Frontal cortex (tissue), 3 donors: ENCODE measurements at regions not wholly inside any gene's neighbourhood (a gene's known extent, or its start where the extent isn't known, plus 50 kb on each side); places are given as distances from the start of the nearest gene placed in this dataset.

Experiments used
- DNase-seq, 2 donors: peaks; one replicate each; pipeline ENCODE4 v3.0.0; 2012; ENCODE audit warnings: low spot score in 2 of 2
- FAIRE-seq: peaks from 2 replicates; lab custom pipeline; 2012; peaks lifted over from hg19 to GRCh38; lab: Jason Lieb, UNC
- donor health status: control.
- donor health status: control.
- donor health status: control.

DNA sequence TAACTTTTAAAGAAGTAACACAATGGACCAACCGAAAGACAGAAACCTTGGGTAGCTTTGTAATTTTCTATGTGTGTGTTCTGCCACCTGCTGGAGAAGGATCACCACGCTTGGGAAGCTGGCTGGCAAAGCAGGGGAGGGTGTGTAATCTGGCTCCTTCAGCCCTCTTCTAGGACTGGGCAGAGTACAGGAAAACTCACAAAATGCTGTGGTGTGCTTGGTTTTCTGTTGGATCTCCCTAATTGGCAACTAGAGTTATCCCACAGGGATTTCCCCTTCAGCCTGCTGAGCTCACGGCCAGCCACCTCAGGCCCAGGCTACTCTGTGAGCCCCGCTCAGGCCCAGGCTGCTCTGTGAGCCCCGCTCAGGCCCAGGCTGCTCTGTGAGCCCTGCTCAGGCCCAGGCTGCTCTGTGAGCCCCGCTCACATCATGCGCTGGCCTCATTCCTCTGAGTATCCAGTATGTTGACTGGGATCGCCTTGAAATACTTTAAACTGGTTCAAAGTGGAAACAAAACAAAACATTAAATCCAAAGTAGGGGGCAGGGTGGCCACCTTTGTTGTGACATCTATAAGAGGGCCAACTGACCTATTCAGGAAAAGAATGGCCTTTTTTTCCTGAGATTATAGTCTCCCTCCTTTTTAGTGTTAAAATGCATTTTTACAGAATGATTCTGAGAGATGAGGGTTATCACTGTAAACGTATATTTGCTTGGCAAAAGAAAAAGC is 52.0 kb upstream of the RNU6-8 start:
- no peak for FAIRE-seq
- peak; percentile 16 to 61 for DNase-seq

DNA sequence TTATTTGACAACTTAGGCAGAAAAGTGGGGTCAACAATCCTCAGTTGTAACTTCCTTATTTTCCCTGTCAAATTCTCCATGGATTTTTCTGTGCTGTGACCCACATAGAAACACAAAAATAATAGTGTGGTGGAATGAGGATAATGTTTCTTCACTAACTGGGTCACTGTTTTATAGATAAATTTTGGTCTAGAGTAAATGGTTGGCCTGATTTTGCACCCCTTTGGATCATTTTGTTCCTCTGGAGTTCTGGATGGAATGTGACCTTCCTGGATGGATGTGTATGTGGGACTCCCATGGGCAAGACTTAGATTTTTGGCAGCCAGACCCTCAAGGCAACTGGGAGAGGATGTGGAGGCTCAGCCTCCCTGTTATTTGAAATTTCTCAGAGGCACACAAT is 52.7 kb upstream of the RNU6-8 start:
- DNase-seq (no peak), FAIRE-seq (no peak)

DNA sequence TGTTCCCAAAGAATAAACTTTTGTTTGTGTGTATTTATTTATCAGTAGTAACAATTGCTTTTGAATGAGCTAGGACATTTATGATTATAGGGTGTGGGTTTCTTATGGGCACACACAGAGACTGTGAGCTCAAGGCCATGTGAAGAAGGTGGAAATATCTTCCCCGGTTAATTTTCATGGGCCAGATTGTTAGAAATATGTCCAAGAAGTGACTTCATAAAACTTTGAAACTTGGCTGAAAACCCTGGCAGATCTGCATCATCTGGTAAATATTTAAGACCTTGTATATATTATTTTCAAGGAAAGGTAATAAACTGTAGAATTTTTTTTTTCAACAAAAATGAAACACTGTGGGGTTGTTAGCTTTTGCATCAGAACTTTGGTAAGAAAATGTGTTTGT is 53.5 kb upstream of the RNU6-8 start:
- no peak for DNase-seq
- FAIRE-seq: no peak

DNA sequence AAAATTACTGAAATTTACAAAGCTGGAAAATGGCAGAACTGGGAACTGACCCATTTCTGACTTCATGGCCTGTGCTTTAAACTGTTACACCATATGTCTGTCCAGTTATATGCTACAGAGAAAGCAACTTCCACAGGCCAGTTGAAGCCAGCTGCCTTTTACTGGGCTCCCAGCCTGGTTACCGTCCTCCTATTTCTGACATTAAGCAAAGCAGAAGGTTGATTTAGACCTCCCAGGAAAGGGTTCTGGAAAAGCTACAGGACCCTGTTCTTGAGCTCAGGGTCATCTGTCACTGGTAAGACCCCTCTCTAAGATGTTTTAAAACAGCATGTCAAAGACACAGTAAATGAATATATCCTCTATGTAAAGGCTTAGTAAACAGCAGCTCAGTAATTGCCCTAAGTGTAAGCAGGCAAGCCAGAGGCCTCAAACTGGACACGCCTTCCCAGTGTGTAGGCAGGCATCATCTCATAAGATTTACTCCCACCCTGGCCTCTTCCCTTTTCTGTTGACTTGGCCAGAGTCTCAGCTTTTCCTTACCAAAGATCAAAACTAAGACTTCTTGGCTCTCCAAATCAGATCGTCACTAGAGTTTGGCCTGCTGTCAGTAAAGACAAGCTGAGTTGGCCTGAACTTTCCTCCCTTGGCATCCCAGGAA is 55.4 kb upstream of the RNU6-8 start:
- no peak for FAIRE-seq
- DNase-seq: no peak

DNA sequence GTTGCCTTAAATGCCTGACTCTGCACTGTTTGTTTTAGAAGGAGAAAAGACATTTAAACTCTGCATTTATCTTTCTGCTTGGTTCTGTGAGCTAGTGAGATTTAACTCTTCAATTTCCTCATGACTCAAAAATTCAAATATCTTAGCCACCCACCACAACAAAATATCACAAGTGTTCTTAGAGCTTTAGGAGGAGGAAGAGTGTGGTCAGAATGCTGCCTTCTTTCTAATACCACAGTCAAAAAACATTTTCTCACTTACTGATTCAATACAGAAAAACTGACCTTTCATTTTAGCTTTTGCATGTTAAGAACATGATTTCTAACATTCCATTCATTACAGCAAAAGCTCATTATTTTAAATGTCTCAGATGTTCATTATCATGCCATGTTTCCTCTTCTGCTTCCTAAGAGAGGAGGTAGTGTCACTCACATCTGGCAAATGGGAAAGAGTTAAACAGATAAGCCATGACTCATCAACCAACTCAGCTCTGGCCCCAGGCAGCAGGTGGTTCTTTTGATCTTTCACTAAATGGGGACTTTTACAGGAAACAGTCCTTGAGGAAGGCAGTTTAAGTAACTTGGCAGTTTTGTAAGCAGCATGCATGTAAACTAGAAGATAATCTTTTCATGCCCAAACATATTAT is 56.4 kb upstream of the RNU6-8 start:
- DNase-seq: no peak
- no peak for FAIRE-seq

- FAIRE-seq (no peak), DNase-seq (no peak)
Observed at GRCh38 chr14:32263939-32264567, 61.0 kb upstream of the RNU6-8 start.

DNA sequence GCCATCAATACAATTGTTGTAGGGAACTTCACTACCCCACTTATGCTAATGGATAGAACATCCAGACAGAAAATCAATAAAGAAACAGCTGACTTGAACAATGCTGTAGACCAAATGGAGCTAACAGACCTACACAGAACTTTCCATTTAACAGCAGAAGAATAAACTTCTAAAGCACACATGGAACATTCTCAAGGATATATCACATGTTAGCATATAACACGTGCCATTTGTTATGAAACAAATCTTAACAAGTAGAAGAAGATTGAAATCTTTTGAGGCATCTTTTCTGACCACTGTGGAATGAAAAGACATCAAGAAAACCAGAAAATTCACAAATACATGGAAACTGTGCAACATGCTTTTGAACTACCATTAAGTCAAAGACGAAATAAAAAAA is 62.5 kb upstream of the RNU6-8 start:
- DNase-seq (no peak), FAIRE-seq (no peak)

DNA sequence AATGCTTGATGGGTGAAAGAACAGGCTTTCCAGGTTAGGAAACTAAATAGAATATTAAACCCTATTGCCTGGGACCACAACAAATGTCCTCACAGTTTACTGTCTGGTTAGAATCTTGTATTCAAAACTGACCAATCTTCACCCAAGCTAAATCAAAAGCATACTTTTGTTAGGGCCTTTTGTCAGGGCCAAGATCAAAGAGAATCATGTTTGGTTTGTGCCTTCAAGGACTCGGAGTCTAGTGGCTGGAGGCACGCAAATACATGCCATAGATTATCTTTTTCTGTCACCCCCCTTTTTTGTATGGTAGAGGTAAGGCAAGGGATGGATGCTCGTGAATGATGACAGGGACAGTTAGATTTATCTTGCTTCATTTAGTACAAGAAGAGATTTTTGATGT is 51.1 kb upstream of the AKAP6 start:
- no peak for FAIRE-seq
- DNase-seq: no peak
